HG03457 (cell line): ENCODE measurements at regions not wholly inside any gene's neighbourhood (a gene's known extent, or its start where the extent isn't known, plus 50 kb on each side); places are given as distances from the start of the nearest gene placed in this dataset.
A peak's percentile ranks its signal among the peaks of the same experiment; 100 is the strongest.

ENCODE experiments used
- ATAC-seq: cut with Tn5 transposase; IDR thresholded peaks from one replicate; pipeline ENCODE4 v1.9.1; 2021; ENCODE audit warnings: moderate number of reproducible peaks; ENCODE audit not compliant: unreplicated experiment

DNA sequence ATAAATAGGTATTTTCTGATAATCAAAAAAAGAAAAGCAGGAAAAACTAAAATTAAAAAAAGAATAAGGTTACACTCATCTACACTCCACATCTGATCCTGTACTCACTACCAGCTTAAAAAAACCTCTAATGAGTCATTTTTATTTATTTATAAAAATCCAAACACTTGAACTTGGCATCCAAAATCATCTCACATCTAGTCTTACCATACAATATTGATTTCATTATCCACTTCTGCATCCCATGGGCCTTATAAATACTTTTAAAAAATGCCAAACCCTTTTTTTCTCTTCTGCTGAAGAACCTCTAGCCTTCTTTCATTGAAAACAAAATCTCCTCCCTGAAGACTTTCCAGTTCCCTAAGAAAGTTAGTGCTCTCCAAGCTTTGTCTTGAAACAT lies 109.7 kb downstream of the TMTC3 start:
- ATAC-seq: no peak

DNA sequence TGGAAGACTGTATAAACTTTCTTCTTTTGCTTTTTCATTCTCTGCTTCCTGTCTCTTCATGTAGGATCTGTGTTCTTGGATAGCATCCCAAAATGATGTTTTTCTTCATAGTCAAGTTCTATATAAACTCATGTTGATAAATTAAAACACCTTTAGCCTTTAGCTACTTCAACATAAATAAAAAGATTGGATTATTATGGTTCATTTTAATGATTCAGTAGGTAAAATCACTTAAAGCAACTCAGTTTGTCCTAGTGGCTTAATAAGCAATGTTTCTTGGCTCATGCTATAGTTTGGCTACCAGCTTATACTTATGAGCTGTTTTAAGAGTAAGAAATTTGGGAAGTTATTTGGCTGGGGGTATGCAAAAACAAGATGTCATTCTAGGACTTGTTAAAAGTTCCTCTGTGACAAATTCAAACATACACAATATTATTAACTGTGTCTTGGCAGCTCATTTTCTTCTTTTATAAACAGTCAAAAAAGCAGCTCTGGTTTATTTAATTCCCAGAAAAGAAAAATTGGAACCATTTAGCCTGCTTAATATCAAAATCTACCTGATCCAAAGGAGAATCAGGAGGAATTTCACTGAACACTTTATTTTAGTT lies 111.4 kb downstream of the TMTC3 start:
- no peak for ATAC-seq

DNA sequence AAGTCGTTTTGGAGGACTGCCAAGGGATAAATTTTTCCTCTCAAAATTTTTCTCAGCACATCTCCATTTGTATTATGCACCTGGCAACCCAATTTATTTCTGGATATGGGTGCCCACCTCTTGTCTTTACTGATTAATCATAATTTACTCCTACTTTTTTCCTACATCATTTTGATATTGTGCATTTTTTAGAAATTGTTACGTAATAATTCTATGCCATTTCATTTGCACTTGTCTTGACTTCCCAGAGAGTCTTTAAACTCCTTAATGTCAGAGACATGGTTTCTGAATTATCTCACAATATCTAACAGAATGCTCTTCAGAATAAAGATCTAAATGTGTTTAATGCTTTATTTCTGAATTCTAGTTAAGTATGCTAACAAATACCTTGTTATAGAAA lies 113.1 kb downstream of the TMTC3 start:
- no peak for ATAC-seq

DNA sequence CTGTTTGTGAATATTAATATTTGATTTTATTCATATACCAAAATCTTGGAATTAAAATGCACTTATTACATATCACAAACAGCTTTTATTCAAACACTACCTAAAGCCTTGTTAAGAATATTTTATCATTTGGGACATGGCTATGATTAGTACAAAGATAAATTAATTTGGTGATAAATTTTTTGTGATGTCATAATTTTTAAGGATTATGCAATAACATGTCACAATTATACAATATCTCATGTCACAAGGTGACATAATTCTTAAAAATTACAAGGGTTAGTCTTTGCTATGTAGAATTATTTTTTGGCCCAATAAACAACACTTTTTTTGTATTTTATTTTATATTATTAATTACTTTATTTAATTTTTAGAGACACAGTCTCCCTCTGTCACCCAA lies 113.7 kb downstream of the TMTC3 start:
- ATAC-seq: no peak

DNA sequence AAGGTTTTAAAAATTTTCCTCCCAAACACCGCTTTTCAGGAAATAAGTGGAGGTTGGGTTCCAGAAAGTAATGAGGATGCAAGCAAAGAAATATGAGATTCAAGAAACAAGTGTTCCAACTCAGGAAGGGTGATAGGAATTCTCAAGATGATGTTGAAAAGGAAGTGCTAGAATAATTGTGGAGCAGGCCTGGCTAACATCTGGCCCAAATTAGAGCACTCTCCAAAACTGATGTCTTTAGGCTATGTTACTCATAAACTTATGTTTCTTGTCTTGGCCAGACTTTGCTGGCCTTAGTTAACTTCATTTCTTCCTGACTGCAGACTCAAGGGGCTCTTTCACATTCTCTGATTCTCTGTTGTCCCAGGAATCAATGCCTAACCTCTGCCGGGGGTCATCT lies 116.3 kb downstream of the TMTC3 start:
- ATAC-seq: no peak

DNA sequence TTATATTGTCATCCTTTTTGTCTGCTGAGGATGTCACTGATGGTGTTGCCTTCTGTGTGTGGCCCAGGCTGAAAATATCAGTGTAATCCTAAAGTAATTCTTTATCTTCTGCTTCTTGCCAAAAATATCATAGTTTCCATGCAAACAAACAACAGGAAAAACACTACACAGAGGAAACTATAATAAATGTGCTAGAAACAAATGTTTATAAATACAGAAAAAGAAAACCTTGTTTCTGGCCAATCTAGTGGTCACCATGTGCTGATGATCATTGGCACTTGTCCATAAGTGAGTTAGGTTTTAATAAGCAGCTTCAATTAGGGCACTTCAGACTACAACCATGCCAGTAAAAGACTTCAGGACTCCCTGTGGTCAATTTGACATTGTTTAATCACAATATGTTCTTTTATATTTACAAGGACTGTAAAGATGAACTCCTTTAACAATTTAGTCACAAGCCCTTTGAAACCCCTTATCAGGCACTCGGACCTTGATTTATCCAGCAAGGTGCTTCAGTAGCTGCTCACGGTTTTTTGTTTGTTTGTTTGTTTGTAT lies 124.8 kb downstream of the TMTC3 start:
- no peak for ATAC-seq

DNA sequence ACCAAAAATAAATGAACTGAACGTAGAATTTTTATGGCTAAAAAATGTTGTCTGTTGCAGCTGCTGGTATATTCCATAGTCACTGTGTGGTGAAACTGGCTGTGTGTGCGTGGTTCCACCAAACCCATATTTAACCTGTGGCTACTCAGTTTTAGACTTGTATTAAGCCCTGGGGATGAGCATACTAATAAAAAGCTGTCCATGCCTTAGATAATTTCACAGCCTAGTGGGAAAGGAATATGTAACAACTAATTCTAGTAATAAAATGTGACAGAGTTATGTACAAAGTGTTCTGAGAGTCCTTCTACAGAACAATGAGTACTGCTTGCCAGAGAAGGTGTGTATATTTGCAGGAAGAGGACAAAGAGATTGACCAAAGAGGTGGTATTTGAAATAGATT lies 125.5 kb downstream of the TMTC3 start:
- no peak for ATAC-seq

DNA sequence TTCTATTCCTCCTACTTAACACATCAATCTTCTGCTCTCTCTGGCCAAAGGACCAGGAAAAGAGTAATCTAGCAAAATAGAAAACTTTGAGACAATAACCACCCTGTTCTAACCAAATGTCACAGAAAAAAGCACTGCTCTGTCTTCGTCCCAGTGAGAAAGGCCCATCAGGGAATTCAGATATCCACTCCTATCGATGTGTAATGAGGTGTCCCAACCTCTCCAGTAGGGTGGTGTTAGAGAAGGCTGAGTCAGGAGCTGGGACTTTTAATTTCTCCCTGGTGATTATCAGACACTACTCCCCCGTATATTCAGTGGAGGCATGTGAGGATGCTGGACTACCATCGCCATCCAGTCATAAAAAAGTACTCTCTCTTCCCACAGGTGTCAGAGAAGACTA lies 130.3 kb downstream of the TMTC3 start:
- ATAC-seq: no peak

DNA sequence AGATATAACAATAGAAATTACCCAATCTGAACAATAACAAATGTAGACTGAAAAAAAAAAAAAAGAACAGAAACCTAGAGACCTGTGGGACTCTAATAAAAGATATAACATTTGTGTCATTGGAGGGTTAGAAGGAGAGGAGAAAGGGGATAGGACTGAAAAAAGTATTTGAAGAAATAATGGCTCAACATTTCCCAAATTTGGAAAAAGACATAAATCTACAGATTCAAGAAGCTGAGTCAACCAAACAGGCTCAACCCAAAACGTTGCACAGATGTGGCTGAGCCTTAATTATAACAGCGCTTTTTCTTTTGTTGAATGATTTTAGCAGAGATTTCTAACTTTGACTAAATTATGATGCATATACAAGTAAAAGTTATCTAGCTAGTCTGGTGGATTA lies 131.3 kb downstream of the TMTC3 start:
- no peak for ATAC-seq

DNA sequence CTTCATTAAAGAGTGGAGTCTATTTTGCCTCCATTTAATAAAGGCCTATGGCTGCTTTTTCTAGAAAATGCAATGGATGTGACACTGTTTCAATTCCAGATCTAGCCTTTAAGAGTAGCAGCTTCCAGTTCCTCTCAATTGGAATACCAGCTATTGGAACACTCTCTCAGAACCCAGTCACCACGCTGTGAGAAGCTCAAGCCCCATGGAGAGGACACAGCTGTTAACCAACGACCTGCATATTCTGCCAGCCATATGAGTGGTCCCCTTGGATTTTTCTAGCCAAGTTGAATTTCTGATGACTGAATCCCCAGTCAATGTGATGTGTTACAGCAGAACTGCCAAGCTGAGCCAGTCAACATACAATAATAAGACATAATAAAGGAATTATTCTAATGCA lies 131.8 kb downstream of the TMTC3 start:
- no peak for ATAC-seq

DNA sequence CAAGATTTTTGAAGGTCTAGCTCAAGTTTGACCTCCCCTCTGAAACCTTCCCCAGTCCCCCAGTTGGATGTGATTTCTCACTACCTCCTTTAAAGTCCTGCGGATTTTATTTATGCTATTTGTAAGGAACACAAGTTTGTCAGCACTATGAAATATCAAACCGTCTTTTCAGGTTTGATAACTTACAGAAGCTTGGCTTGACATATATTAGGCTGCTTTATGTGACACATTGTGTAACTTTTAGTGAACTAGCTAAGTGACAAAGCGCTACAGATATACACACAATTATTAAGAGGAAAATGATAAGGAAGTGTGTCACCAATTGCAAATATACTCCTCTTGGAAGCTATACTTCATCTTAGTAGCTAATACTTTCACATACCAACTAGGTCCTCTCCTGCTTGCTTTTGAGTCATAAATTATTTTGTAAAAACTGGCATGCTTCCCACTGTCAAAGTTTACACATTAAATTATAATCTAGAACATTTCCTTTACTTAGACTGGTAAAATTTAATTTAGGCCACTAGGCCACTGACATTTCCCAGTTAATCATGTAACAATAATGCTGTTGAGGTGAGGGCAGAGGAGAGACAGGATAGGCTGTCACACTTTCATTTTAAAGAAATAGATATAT lies 149.5 kb downstream of the TMTC3 start:
- ATAC-seq: no peak

DNA sequence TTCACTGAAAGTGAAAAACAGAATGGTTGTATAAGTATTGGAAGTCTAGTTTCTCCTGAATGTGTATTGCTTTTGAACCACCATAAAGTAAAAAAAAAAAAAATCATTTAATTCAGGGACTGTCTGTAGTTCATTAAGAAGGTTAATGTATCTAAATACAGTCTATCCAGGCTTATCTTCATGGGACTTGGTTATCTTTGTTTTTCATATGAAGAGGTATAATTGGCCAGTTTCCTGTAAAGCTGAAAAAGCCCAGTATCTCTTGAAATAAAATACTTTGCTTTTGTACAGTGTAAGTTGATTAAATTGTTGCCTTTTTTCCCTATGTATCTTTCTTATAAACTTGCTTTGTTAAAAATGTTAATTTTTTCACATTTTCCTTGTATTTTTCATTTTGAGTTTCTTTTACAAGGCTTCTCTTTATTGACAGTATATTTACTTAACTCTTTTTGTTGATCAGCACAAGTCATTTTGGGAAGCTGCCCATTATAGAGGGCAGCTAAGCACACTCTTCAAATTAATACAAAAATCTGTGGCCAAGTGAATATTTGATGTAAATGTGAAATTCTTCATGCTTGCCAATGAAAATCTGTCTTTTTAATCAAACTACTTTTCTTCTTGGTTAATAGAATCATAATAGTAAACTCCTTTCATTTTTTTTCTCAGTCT lies 156.0 kb downstream of the TMTC3 start:
- ATAC-seq: no peak

DNA sequence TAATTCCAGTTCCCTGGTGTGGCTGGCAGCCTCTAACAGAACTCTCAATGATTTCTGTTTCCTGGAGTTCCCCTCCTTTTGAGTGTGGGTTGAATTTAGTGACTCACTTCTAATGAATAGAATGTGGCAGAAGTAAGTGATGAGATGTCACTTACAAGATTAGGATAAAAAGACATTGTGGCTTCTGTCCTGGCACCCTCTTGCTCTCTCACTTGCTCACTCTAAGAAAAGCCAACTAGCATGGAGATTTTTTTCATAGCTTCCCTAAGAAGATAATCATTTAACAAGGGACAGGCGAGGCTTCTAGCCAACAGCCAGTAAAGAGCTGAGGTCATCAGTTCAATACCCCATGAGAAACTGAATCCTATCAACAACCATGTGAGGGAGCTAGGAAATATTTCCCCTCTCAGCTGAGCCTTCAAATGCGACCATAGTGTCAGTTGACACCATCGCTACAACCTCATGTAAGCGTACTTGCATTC lies 156.7 kb downstream of the TMTC3 start:
- ATAC-seq: peak; percentile 27

DNA sequence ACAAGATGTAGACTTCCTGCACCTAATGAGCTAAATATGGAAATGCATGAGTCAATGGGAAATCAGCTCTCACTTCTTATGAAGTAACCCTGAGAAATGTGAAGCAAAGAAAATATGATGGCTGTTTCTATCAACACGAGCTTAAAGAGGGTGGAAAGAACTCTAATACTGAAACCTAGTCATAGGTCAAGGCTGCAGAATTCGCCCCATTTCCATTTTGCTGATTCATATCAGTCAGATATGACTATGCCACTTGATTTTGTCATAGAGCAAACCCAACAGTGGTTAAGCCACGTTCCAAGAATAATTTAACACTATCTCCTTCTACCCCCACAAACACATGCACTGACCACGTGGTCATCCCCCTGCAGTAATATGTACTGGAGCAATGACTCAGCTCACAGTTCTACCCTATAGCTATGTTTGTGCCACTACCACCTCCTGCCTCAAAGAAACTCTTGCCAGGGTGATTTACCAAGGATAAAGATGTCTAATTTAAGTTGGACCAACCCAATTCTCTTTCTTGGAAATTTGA lies 157.5 kb downstream of the TMTC3 start:
- ATAC-seq: peak; percentile 92

DNA sequence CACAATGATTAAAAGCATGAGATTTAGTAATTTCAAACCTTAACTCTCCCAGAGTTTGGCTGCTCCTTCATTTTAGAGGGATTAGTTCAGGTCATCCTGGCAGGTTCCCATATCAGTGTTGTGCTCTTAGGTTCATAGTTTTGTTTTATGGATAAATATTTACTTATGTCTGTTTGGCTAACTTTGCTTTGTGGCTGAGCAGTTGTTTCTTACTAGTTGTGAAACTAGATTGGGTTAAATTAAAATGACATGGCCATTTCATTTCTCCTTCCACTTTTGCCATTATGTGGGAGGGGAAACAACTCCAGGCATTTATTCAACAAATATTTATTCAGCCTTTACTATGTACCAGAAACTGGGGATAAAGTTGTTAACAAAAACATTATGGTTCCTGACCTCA lies 158.8 kb downstream of the TMTC3 start:
- ATAC-seq: no peak

DNA sequence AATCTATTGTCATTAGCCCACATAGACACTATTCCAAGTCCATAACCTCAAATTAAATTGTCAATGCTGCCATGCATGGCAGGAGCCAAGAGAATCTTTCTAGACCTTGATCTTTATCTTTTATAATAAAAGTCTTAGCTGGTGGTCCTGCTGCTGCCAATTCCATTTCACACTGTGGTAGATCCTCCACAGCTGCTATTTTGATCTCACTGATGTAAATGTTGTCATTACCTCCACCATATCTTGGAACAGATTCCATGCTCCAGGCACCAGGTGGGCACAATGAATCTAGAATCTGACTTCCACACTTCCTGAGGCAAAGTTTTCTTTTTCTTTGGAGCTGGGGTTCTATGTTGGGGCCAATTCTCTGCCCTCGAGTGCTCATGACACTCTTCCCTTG lies 161.2 kb downstream of the TMTC3 start:
- ATAC-seq: no peak

DNA sequence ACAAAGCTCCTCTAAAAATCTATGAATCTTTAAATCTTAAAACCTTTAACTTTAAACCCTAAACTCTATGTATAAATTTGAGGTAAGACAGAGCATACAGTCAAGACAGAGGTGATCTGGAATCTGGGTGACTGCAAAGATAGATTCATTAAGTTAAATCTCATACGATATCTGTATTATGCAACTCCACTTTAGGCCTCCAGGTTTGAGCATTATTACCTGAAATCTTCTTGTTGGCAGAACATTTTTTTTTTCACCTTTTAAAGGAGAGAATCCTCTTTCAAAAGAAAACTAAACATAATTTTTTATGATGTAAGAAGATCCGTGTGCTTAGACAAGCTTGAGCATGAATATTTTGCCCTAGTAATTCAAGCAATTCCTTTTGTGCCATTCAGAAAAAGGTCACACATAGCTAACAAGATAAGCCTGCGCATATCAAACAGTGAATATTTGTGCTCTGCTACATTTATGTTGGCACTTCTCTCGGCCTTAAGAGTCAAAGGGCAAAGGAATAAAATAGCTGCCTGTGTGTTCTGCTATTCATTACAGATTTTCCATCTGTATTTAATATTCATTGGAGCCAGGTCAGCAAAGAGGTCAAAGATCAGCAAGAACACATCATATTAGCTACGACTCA lies 163.3 kb downstream of the TMTC3 start:
- ATAC-seq: no peak

DNA sequence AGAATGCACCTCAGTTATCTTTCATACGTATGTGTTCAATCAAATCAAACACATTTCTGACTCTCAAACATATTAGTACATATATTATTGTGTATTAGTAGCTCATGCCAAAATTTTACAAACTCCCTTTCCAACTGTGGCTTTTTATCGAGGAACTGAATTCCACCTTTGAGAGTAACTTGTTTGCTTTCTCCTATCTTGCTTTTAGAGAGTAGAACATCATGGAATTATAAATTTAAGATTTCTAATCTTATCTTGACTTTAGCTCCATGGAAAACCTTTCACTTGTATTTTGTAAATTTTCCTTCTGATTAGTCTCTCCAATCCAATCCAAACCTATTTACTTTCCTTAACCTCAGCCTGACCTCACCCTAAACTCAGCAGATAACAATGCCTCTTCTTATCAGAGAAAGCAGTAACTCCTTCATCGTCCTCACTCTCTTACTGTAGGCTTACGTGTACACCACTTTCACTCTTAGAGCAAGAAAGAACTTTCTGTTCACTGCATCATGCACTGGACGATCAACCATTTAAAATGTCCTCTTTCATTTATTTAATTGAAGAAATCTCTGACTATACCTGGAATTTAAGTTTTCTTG lies 164.5 kb downstream of the TMTC3 start:
- no peak for ATAC-seq

DNA sequence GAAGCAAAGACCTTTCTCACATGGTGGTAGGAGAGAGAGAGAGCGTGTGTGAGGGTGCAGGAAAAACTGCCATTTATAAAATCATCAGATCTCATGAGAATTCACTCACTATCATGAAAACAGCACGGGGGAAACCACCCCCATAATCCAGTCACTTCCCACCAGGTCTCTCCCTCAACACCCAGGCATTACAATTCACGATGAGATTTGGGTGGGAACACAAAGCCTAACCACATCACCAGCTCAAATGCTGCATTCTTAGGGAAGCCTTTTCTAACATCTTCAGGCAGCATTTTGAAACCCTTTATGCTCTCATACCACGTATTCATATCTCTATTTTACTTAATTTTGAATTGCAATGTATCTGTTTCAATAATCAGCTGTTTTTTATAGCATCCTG lies 165.9 kb downstream of the TMTC3 start:
- ATAC-seq: no peak

DNA sequence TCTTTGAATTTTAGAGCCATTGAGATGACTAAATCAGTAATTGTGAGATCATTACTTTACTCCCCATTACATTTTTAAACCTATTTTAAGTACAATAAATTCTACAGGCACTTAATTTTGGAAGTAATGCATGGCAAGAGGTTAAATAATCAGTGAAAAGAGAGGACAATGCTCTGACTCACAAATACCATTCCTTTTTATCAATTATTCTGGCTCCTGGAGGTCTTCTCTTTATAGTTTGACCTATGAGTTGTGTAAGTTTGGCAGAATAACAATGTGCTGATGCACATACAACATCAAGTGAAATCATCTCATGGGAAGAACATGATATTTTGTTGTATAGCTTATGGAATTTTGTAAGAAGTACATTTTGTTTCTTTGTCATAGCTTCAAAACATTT lies 166.7 kb downstream of the TMTC3 start:
- no peak for ATAC-seq

DNA sequence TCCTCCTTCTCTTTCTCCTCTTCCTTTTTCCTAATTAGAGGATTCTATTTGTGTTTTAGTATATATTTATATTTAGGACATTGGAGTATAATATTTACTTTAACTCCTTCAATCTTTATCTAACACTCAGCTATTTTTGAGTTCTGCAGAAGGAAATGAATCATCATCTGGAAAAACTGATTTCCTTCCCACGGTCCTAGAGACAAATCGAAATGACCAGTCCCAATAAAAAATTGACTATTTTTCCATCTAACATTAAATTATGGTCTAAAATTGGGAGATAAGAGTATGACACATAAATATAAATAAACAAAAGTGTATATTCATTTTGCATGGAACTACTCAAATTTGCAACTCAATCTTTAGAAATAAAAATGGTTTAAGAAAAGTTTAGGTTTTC lies 167.4 kb downstream of the TMTC3 start:
- no peak for ATAC-seq
